DND-41 (cell line): ENCODE measurements at regions not wholly inside any gene's neighbourhood (a gene's known extent, or its start where the extent isn't known, plus 50 kb on each side); places are given as distances from the start of the nearest gene placed in this dataset.

Experiments used
- ATAC-seq: fragments of 200-7000 bp; cut with Tn5 transposase; 3 replicates; pipeline ENCODE4 v1.9.1; 2021; ENCODE audit warnings: low read depth; ENCODE audit not compliant: insufficient read depth
- DNase-seq: peaks from one replicate; pipeline ENCODE4 v3.0.0-alpha.2; 2020
- H2AFZ ChIP-seq: 2 replicates; pipeline ENCODE4 v1.6.0; 2012; ENCODE audit warnings: low read depth, low read length
- H3K27ac ChIP-seq: 2 replicates; pipeline ENCODE4 v1.5.1; 2012; ENCODE audit warnings: low read length, inconsistent platforms
- H3K27me3 ChIP-seq: fragments of 200-600 bp; sonication (generic); 2 replicates; pipeline ENCODE4 v1.6.0; 2012; ENCODE audit warnings: low read length, mild to moderate bottlenecking, inconsistent platforms; ENCODE audit not compliant: insufficient read depth, poor library complexity
- H3K36me3 ChIP-seq: 2 replicates; pipeline ENCODE4 v1.5.1; 2012; ENCODE audit warnings: low read length, inconsistent platforms; ENCODE audit not compliant: insufficient read depth
- H3K4me1 ChIP-seq: 2 replicates; pipeline ENCODE4 v1.5.1; 2012; ENCODE audit warnings: mild to moderate bottlenecking, low read length; ENCODE audit not compliant: insufficient read depth
- H3K4me2 ChIP-seq: 2 replicates; pipeline ENCODE4 v1.6.0; 2012; ENCODE audit warnings: mild to moderate bottlenecking, moderate library complexity, low read length, inconsistent platforms; ENCODE audit not compliant: insufficient read depth
- H3K4me3 ChIP-seq, 2 experiments: fragments of 200-600 bp in 1 of 2; shearing (Covaris generic) in 1 of 2; 2 replicates each; pipeline ENCODE4 v1.5.1; 2012 to 2016; ENCODE audit warnings: inconsistent platforms in 2 of 2, low read length in 2 of 2, mild to moderate bottlenecking in 2 of 2, low read depth in 1 of 2, moderate library complexity in 1 of 2
- H3K79me2 ChIP-seq: 2 replicates; pipeline ENCODE4 v1.6.0; 2012; ENCODE audit warnings: low read length, inconsistent platforms; ENCODE audit not compliant: insufficient read depth
- H3K9ac ChIP-seq: 2 replicates; pipeline ENCODE4 v1.6.0; 2012; ENCODE audit warnings: low read depth, mild to moderate bottlenecking, inconsistent platforms, low read length, moderate library complexity
- H3K9me3 ChIP-seq: 2 replicates; pipeline ENCODE4 v1.5.1; 2012; ENCODE audit warnings: low read length, moderate library complexity, mild to moderate bottlenecking, inconsistent platforms; ENCODE audit not compliant: insufficient read depth, severe bottlenecking
- H4K20me1 ChIP-seq: 2 replicates; pipeline ENCODE4 v1.6.0; 2012; ENCODE audit warnings: low read length; ENCODE audit not compliant: insufficient read depth
- EZH2 ChIP-seq: IDR thresholded peaks from 3 replicates; pipeline ENCODE4 v1.6.1; 2012; ENCODE audit warnings: borderline replicate concordance, low read depth, mild to moderate bottlenecking, moderate library complexity, low read length, inconsistent platforms; ENCODE audit not compliant: severe bottlenecking
- TF ChIP-seq, protein P1 (sequence below): IDR thresholded peaks from 2 replicates; pipeline ENCODE4 v1.5.1; 2012; ENCODE audit warnings: borderline replicate concordance, low read length, moderate library complexity, mild to moderate bottlenecking; ENCODE audit not compliant: poor library complexity, severe bottlenecking; ENCODE audit errors: extremely low read depth

DNA sequence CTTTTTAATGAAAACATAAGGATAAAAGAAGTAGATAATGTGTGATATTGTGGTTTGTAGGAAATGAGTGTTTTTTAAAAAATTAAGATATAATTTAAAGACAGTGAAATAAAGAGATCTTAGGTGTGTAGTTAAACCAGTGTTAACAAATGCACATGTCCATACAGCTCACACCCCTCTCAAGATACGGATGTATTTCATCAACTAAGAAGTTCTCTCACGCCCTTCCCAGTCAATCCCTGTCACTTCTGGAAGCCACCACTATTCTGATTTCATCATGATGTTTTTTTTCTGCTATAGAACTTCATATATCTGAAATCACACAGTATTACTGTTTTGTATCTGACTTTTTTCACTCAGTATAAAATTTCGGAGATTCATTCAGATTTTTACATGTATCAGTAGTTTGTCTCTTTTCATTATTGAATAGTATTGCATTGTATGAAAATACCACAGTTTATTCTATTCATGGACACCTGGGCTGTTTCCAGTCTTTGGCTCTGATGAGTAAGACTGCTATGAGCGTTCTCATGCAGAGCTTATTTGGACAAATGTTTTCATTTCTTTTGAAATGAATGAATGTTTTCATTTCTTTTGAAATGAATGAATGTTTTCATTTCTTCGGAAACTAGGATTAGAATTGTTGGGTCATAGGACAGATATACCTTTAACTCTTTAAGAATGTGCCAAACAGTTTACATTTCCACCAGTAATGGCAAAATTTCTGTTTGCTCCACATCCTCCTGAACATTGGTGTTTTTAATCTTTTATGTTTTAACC is 49.7 kb upstream of the ELOVL5 start:
- H3K27me3 ChIP-seq: no peaks in the 10 kb centered on the region
- no peak overlapping the region for H3K27ac ChIP-seq
- H2AFZ ChIP-seq: no peak overlapping the region
- ATAC-seq: no peak
- no peaks in the 10 kb centered on the region for H3K4me1 ChIP-seq
- no peak for DNase-seq
- no peak overlapping the region for H3K4me2 ChIP-seq
- TF ChIP-seq EZH2: no peak
- TF ChIP-seq, protein P1, sequence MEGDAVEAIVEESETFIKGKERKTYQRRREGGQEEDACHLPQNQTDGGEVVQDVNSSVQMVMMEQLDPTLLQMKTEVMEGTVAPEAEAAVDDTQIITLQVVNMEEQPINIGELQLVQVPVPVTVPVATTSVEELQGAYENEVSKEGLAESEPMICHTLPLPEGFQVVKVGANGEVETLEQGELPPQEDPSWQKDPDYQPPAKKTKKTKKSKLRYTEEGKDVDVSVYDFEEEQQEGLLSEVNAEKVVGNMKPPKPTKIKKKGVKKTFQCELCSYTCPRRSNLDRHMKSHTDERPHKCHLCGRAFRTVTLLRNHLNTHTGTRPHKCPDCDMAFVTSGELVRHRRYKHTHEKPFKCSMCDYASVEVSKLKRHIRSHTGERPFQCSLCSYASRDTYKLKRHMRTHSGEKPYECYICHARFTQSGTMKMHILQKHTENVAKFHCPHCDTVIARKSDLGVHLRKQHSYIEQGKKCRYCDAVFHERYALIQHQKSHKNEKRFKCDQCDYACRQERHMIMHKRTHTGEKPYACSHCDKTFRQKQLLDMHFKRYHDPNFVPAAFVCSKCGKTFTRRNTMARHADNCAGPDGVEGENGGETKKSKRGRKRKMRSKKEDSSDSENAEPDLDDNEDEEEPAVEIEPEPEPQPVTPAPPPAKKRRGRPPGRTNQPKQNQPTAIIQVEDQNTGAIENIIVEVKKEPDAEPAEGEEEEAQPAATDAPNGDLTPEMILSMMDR: no peak
- no peaks in the 10 kb centered on the region for H3K36me3 ChIP-seq
- H3K79me2 ChIP-seq: no peaks in the 10 kb centered on the region
- H4K20me1 ChIP-seq: no peaks in the 10 kb centered on the region
- H3K4me3 ChIP-seq: no peak overlapping the region
- no peak overlapping the region for H3K9ac ChIP-seq
- H3K9me3 ChIP-seq: no peaks in the 10 kb centered on the region
